Bone marrow (tissue), 2 donors: ENCODE measurements at regions not wholly inside any gene's neighbourhood (a gene's known extent, or its start where the extent isn't known, plus 50 kb on each side); places are given as distances from the start of the nearest gene placed in this dataset.

Experiments
- DNase-seq, 2 donors: peaks; one replicate each; lab custom pipeline; 2025; lab: John Stamatoyannopoulos, UW

DNA sequence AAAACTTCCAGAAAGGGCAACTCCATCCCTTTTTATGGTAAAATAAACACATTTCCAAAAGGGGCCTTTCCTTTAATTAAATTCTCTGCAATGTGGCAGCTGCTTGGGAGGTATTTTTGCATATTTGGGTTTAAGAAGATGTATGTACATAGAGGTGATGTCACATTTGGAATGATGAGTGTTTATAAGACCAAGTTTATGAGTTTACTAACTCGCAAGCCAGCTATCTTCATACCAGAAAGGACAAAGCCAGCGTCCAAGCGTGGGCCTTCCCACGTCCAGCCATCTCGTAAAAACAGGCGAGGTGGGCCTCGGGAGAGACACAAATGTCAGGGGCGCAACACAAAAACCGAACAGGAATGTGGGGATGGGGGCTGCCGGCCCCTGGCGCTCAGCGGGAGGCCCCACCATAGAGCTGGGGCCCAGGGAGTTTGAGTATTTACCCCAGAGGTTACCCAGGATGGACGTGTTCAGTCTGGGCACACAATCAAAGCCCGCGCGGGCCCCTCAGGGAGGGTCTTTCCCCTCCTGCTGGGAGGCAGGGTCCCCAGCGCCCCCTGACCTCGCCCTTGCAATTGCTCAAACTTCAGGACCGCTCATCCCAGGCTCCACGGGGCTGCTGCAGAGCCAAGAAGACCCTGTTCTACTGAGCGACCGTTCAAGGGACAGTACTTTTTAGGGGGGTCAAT is 137.3 kb downstream of the TWIST2 start:
- DNase-seq = no peak

DNA sequence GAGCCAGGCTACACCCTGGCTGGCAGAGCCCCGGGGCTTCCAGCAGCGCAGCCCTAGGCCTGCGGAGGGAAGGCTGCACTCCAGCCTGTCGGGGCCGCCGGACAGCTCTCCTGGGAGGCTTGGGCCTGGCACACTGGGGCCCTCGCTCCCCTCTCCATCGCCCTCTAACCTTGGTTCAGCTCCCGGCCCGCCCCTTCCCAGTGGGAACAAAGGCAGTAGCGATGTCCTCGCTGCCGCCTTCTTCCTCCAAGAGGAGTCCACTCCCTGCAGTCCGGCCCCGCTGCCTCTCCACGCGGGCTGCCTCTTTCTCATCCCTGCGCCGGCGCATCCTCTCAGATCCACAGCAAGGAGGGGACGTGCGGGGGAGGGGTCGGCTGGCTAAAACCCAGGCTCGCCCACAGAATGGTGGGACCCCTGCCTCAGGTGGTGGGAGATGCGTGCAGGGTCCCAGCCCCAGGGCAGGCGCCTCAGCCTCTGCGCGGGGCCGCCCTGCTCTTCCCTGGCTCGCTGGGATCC is 138.1 kb downstream of the TWIST2 start:
- DNase-seq = no peak

DNA sequence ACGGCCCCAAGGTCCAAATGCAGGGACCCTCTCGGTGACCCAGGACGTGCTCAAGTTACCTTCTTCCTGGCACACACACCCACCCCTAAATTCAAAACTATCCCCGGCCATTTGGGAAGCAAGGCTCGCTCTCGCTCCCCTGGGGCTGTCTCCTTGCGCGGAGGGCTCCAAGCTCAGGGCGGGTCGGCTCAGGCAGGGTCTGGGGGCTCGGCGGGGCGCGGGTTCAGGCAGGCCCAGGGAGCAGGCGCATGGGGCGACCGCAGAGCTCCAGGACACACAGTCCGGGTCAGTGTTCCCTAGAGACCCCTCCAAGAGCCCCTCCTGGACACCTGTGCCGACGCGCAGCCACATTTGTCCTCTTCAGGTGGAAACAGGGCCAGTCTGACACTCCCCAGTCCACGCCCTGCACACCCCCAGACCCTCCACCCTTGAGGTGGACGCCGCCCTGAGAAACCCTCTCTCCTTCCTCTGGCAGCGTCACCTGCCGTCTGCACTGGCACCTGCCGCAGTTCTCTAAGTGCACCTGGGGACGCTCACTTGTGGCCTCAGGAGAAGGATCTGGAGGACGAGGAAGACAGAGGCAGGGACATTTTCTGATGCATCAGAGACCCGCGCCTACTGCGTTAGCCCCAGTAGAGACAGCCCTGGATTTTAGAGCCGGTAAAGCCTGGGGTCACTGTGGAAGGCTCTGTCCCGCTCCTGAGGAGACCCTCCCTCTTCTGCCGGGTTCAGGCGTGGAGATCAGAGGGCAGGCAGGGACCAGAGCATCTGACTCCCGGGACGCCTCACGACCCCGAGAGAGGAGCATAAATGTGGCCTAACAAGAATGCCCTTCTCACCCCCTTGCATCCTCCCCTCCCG is 138.8 kb downstream of the TWIST2 start:
- DNase-seq = no peak

- DNase-seq = no peak
Observed at GRCh38 chr2:238987352-238987981, 139.6 kb downstream of the TWIST2 start.

- no peak for DNase-seq
Observed at GRCh38 chr2:238988105-238988504, 140.2 kb downstream of the TWIST2 start.

GRCh38 chr2:238988752-238989151 is 140.9 kb downstream of the TWIST2 start:
- DNase-seq = no peak

GRCh38 chr2:238989484-238989883 is 141.6 kb downstream of the TWIST2 start:
- no peak for DNase-seq

DNA sequence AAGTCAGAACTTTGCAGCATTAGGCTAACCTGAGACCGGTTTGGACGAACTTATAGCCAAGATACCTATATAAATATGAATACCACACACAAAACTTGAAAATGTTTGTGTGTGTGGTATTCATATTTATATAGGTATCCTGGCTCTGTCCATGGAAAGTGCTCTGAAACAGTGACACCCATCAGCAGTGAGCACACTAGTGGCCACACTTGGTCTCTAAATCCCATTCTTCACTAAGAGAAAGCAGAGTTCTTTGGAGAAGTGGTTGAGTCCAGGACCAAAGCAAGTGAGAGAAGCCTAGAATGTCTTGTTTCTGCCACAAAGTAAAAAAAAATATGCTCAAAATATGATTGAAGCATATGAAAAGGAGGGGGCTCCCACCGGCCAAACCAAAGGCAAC is 146.5 kb downstream of the TWIST2 start:
- no peak for DNase-seq

DNA sequence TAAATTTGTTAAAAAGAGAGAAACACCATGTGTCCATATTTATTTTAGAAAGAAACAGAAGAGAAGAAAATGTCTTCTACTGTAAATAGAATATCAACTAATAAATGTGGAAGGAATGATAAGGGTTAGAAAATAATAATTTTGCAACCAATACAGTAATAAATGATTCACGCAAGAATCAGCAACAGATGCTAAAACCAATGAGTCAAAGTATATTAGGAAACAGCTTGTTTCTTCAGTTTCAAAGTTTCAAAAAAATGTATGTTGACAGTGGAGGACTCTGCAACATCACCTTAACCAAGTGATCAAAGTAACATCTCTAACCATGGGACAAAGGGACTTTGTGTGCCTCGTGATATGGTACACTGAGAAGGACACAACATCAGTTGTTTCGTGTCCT is 147.0 kb downstream of the TWIST2 start:
- no peak for DNase-seq

DNA sequence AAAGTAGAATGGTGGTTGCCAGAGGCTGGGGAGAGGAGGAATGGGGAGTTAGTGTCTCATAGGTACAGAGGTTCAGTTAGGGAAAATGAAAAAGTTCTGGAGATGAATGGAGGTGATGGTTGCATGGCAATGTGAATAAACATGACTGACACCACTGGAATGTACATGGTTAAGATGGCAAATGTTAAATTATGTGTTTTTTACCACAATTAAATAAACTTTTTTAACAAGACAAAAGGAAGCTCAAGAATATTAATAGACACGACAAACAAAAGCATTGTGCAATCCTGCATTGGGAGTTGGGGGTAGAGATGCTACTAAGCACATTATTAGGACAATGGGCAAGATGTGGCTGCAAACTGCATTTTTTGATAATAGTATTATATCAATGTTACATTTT is 147.7 kb downstream of the TWIST2 start:
- DNase-seq = no peak

- no peak for DNase-seq
Observed at GRCh38 chr2:238996331-238997136, 148.6 kb downstream of the TWIST2 start.

- no peak for DNase-seq
Observed at GRCh38 chr2:238997137-238997390, 149.2 kb downstream of the TWIST2 start.

DNA sequence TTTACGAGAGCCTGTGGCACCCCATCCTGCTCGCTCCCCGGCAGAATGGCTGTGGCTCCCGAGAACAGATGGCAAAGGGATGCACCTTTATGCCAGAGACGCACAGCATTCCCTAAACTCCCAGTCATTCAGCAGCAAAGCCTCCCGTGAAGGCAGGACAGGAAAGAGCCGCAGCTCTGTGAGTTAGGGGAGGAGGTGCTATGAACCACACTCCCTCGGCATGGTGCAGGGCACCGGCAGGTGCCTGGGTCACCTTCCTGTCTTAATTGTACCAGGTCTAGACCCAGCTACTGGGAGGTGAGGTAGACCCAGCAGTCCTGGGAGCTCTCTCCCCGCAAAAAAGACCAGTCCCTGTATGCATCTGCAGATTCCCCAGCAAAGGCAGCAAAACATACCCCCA is 149.8 kb downstream of the TWIST2 start:
- no peak for DNase-seq
